HL-60/S4 treated with retinoic acid at 250 ng/mL for 4 days and 3 days (cell line): ENCODE measurements at regions not wholly inside any gene's neighbourhood (a gene's known extent, or its start where the extent isn't known, plus 50 kb on each side); places are given as distances from the start of the nearest gene placed in this dataset.

Experiments used
- in situ Hi-C: fragments of 300-500 bp; cut with MboI; formaldehyde crosslinking; loops from 2 replicates; pipeline ENCODE4 v1.7.0; 2022; ENCODE audit warnings: low sequenced_read_pairs

DNA sequence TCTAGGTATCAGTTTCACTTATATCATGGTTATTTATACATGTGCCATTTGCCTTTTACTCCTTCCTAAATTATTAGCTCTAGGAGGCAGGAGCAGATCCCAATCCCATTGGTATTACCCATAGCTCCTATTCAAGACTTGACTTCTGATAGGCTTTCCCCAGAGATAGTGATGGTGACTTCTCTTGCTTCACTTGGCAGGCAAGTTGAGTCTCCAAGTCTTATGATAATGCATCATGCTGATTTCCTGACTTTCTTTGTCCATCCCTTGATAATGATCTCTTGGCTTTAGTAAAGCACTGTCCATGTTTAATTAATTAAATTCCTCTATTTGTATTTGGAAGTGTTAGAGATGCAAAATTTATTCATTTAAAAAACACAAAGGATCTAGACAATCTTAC is 253.5 kb upstream of the ADAMTS5 start:
- in situ Hi-C loops, result no loop called here

- in situ Hi-C loops, result no loop called here
These were observed 252.2 kb upstream of the ADAMTS5 start for GRCh38 chr21:27219068-27219467.

DNA sequence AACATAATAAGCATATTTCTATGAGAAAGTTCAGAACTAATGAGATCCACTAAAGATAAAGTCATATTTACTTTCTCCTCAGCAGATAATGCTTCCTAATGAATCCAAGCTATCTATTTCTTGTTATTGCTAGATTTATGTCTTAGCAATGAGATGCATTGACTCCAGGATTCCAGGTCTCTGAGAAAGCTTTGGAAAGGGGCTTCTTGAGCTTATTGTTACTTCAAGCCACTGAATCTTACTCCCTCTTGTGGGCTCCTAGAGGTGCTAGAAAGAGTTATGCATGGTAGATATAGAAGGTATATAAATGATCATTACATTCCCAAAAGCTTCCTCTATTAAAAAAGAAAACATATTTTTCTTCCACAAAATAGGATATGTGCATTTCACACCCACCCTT is 246.4 kb upstream of the ADAMTS5 start:
- in situ Hi-C loops, result no loop called here

- in situ Hi-C loops, result no loop called here
These were observed 245.6 kb upstream of the ADAMTS5 start for GRCh38 chr21:27212441-27212840.

- in situ Hi-C loops, result no loop called here
These were observed 242.7 kb upstream of the ADAMTS5 start for GRCh38 chr21:27209546-27209945.

DNA sequence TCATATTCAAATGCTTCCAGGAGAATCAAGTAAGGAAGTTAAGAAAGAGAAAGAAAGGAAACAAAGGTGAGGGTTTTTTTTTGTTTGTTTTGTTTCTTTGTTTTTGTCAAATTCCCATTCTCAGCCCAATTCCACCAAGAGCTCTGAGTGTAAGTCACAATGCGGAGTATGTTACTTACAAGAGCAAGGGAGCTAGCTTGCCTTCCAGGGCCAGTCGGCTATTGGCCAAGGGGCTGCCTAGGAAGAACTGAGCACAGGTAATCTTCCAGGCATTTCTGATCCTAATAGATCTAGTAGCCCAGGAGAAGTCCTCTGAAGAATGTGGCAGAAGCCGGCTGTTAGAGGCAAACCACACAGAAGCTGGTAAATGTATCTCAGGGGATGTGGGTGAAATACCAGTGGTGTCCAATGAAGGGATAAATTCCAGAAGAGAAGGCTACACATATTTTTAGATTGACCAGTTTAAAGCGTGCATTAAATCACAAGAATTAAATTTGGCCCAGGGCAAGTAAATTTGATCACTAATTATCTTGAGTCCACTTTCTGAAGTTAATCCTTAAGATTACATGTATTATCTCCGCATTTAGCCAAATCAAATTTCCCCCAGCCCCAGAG is 239.6 kb upstream of the ADAMTS5 start:
- in situ Hi-C loops, result no loop called here

DNA sequence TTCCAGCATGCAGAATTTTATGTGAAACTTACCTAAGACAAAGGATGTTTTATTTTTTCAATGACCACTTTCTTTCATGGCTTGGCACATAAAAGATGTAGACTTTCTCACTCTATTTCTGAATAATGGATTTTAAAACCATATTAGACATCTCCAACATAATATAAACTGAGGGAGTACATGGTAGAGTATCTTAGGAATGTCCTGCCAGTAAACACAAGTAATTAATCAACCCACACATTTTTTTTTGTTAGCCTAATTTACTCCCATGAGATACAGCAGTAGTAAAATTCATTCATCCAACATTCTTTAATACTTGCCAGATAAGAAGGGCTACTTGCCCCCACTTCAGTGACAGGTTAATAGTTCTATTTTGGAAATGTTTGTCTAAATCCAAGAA is 235.4 kb upstream of the ADAMTS5 start:
- in situ Hi-C loops, result no loop called here

DNA sequence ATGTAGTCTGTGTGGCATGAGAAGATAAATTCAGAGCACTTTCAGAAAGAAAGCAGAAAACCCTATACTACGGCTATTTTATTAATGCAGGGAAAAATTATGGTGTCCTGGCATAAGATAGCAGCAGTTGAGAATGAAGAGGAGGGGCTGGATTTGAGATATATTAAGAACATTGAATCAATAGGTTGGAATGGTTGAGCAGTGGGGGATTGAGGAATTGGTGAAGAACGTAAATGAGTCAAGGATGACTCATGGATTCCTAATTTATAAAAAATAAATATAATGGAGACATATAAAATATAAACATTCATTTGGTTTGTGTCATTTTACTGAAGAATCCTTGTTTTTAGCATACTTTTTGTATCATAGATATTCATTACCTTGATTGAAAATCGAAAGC is 234.3 kb upstream of the ADAMTS5 start:
- in situ Hi-C loops, result no loop called here

- in situ Hi-C loops, result no loop called here
These were observed 229.8 kb upstream of the ADAMTS5 start for GRCh38 chr21:27196651-27197050.

- in situ Hi-C loops, result no loop called here
These were observed 225.5 kb upstream of the ADAMTS5 start for GRCh38 chr21:27192281-27192949.

DNA sequence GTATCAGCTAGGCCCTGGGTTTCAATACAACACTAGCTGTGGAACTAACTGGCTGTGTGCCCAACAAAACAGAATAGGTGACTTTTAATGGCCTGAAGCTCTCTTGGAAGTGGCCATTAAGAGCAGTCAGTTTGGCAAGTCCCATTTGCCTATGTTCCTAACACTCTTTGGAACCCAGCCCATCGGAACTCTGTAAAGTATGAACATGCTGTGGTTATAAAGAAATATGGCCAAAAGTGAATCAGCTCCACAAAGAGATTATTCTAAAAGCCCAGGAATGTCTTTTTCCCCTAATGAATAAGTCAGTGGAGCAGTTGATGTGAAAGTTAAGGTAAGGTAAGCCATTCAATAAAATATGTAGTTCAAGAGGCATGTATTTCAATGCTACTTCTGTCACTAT is 223.7 kb upstream of the ADAMTS5 start:
- in situ Hi-C loops, result no loop called here

DNA sequence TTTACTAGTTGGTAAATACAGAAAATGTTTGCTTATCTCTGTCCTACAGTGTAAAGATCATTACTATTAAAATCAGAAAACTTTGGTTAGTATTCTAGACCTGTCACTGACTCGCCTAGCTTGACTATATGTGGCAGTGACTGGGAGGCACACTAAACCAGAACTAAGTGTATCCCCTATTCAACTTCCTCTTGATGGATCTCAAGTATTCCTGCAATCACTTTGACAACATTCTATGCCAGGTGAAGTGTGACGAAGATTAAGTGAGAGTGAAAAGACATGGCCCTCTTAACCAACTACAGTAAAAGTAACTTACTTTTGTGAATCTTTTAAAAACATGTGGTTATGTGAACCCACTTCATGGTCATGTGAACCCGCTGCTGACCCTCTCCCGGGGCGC is 223.0 kb upstream of the ADAMTS5 start:
- in situ Hi-C loops, result no loop called here

DNA sequence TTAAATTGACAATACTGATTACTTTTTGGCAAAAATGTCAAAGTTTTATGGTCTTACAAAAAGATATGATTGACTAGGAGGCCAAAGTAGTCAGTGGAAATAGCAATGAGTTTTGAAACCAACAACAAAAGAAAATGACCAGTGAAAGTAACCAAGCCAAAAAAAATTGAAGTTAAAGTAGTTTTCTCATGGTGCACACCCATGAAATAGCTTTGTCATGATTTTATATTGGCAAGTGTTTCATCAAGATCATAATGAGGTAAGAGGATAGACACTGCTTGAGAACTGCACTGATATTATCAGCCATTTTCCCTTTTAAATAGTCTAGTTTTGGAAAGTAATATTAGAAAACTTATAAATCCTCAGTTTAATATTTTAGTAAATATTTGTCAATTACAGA is 206.2 kb upstream of the ADAMTS5 start:
- in situ Hi-C loops, result no loop called here

DNA sequence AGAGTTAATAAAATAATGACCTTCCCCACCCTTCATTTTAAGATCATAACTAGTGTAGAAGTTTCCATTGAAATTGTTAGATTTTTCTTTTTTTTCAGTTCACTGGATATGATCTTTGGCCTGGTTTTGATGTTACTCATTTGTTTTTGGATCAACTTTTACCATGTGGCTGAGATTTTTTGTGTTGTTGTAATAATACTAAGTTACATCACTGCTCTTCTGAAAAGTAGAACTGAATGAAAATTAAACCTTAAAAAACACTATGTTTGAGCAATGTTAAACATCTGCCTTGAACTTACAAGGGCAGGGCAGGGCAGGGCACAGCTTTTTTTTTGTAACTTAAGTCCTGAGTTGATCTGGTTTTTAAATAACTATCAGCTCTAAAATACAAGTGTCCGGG is 204.8 kb upstream of the ADAMTS5 start:
- in situ Hi-C loops, result no loop called here

DNA sequence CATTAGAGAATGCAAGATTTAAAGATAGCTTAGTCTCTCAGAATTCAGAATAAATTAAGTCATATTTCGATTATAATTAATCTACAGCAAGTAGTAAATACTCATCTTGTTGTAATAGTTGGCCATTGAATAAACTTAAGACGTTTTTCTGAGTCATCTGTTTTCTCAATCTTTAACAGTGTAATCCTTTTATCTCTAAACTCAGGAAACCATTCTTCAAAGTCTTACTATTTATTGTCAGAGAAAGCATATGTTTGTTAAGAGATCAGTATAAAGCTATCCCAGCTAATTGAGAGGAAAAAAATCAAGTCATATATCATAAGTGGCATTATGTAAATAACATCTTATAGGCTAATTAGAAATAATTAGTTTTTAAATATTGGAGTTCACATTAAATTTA is 201.2 kb upstream of the ADAMTS5 start:
- in situ Hi-C loops, result no loop called here

DNA sequence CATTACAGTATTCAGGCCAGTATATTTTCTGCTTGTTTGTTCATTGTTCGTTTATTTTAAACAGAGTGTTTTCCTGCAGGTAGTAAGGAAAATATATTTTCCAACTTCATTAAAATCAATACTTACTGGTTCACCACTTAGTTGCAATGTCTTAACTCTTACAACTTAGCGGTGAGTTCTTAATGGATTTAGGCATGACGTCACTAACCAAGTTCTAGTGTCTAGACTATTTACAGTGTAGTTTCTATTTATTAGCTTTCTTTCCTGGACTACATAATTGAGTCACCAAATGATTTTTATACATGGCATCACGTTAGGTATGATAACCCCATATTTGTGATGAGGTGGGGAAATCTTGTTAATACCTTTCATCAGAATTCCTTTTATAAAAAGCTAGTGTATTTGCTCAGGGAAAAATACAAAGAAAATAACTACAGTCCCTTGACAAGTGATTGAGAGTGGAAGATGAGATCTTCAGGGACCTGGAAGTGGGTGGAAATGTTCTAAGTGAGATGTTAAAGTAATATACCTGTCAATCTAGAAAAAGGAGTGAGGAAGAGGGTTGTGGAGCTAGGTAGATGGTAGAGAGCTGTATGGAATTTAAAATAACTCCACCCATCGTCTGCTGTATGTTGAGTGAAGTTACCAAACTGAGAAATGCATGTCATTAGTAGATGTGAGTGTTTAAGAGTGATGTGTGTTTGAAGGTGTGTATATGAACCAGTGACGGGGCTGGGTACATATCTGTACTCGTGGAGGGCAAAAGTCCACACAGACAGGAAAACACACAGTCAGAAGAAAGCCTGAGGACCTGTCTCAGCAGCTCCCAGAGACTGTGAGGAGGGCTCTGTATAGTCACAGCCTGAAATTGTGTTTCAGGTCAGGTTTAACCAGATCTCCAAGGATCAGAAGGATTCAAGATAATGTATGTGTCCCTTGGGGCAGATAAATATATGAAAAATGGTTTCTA is 197.6 kb upstream of the ADAMTS5 start:
- in situ Hi-C loops, result no loop called here

DNA sequence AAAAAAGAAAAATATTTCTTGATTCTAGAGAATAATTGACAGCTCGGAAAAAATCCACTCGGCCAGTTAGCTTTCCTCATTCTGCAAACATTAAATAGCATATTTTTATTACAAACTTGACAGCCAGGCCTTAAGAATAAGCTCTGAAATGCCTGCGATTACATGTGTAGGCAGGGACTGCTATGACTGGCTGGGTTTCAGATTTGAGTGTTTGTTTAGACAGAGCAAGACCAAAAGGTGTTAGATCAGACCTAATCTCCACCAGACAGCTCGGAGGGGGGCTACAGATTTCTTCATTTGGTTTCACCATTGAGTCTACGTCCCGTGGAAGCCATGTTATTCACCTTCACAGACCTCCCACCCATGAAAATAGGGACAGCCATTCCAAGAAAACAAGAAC is 192.1 kb upstream of the ADAMTS5 start:
- in situ Hi-C loops, result no loop called here

DNA sequence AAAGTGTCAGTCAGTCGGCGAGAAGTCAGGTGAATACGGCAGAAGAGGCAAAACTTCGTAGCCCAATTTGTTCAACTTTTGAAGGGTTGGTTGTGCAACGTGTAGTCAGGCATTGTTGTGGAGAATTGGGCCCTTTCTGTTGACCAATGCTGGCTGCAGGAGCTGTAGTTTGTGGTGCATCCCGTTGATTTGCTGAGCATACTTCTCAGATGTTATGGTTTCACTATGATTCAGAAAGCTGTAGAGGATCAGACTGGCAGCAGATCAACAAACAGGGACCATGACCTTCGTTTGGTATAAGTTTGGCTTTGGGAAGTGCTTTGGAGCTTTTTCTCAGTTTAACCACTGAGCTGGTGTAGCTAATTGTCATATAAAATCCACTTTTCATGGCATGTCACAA is 190.2 kb upstream of the ADAMTS5 start:
- in situ Hi-C loops, result no loop called here

DNA sequence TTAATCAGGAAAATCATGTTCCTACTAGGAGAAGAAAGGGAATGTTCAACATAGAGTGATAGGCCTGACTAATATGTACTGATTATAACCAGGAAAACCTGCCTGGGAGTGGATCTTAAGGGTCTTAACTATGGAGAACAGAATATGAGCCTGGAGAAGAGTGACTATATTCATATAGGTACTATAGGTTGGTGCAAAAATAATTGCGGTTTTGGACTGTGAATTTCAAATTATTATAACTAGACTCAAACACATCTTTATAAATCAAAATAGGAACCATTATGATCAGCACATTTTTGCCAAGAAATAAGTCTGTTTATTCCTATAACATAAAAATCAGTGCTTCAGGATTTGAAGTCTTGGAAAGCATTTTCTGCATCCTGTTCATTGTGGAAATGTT is 189.8 kb upstream of the ADAMTS5 start:
- in situ Hi-C loops, result no loop called here

DNA sequence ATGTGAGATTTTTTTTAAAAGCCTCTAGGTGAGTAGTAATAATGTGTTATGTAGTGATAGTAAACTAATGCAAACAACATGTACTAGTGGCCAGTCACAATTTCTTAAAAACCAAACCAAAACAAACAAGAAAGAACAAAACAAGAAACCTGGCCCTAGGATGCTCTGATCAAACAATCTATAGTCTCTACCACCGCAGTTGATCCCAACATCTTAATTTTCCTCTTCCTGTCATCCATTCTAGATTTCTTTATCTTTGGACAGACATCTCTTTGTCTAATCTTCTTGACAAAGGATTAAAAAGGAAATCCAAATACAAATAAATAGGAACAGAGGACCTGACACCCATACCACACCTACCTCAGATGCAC is 188.2 kb upstream of the ADAMTS5 start:
- in situ Hi-C loops, result no loop called here

- in situ Hi-C loops, result no loop called here
These were observed 187.7 kb upstream of the ADAMTS5 start for GRCh38 chr21:27154451-27155129.
